ENCODE measurements at regions not wholly inside any gene's neighbourhood (a gene's known extent, or its start where the extent isn't known, plus 50 kb on each side); places are given as distances from the start of the nearest gene placed in this dataset.

- no peak for DNase-seq
Observed at GRCh38 chr16:65790768-65791167, 575.7 kb upstream of the CDH5 start.

GRCh38 chr16:65789161-65789945, 577.1 kb upstream of the CDH5 start:
- peak; percentile 70 for DNase-seq

- DNase-seq = peak; percentile 75
Observed at GRCh38 chr16:65788434-65789140, 577.9 kb upstream of the CDH5 start.

GRCh38 chr16:65787921-65788320, 578.6 kb upstream of the CDH5 start:
- DNase-seq = no peak

- DNase-seq = peak; percentile 75
Observed at GRCh38 chr16:65786916-65787315, 579.6 kb upstream of the CDH5 start.

- no peak for DNase-seq
Observed at GRCh38 chr16:65783709-65784474, 582.6 kb upstream of the CDH5 start.

- peak; percentile 86 for DNase-seq
Observed at GRCh38 chr16:65782611-65783600, 583.6 kb upstream of the CDH5 start.

GRCh38 chr16:65781855-65782254, 584.6 kb upstream of the CDH5 start:
- no peak for DNase-seq

- DNase-seq = no peak
Observed at GRCh38 chr16:65781363-65781762, 585.1 kb upstream of the CDH5 start.

- DNase-seq = peak; percentile 81
Observed at GRCh38 chr16:65779201-65779600, 587.3 kb upstream of the CDH5 start.

GRCh38 chr16:65776639-65777183, 589.8 kb upstream of the CDH5 start:
- no peak for DNase-seq

GRCh38 chr16:65775829-65776228, 590.7 kb upstream of the CDH5 start:
- peak; percentile 61 for DNase-seq

- DNase-seq = no peak
Observed at GRCh38 chr16:65774350-65774749, 592.1 kb upstream of the CDH5 start.

GRCh38 chr16:65773301-65773874, 593.1 kb upstream of the CDH5 start:
- peak; percentile 59 for DNase-seq

GRCh38 chr16:65772134-65772732, 594.3 kb upstream of the CDH5 start:
- DNase-seq = no peak

GRCh38 chr16:65771707-65772106, 594.8 kb upstream of the CDH5 start:
- no peak for DNase-seq

GRCh38 chr16:65770752-65771151, 595.7 kb upstream of the CDH5 start:
- DNase-seq = no peak

- DNase-seq = no peak
Observed at GRCh38 chr16:65769776-65770438, 596.6 kb upstream of the CDH5 start.

GRCh38 chr16:65769055-65769465, 597.4 kb upstream of the CDH5 start:
- no peak for DNase-seq

GRCh38 chr16:65767125-65767524, 599.4 kb upstream of the CDH5 start:
- peak; percentile 62 for DNase-seq

Data from tongue (tissue), 1 donor.